ENCODE measurements at regions not wholly inside any gene's neighbourhood (a gene's known extent, or its start where the extent isn't known, plus 50 kb on each side); places are given as distances from the start of the nearest gene placed in this dataset.

- no peak for TF ChIP-seq MXI1 (conservative IDR thresholded peaks at IDR 0.05; ENCODE audit: poor library complexity, severe bottlenecking)
- TF ChIP-seq CTCF (IDR thresholded peaks at IDR 0.05; ENCODE audit: poor library complexity, severe bottlenecking): no peak
- no peak for TF ChIP-seq RAD21 (conservative IDR thresholded peaks at IDR 0.05)
- TF ChIP-seq TAF1 (IDR thresholded peaks at IDR 0.05; ENCODE audit: low read depth): no peak
- TF ChIP-seq POLR2AphosphoS5 (IDR thresholded peaks at IDR 0.05): no peak
- no peak for TF ChIP-seq EP300 (conservative IDR thresholded peaks at IDR 0.05; ENCODE audit: poor library complexity, severe bottlenecking)
- H3K27me3 ChIP-seq (ENCODE audit: insufficient read depth, low read depth, low read length): no peaks in the 10 kb centered on the region
- H3K9ac ChIP-seq (ENCODE audit: low read length): no peak overlapping the region
- no peaks in the 10 kb centered on the region for H4K20me1 ChIP-seq (ENCODE audit: insufficient read depth)
- H2AFZ ChIP-seq (ENCODE audit: low read depth, low read length): no peak overlapping the region
- peaks cover 1% of the 10 kb centered on the region for H3K9me3 ChIP-seq (ENCODE audit: low read length)
- H3K36me3 ChIP-seq (ENCODE audit: insufficient read depth, low read length): no peaks in the 10 kb centered on the region
- H3F3A ChIP-seq (ENCODE audit: insufficient read depth, low read length, poor library complexity, severe bottlenecking): no peaks in the 10 kb centered on the region
- no peak overlapping the region for H3K27ac ChIP-seq (ENCODE audit: low read length)
- no peak overlapping the region for H3K4me3 ChIP-seq (ENCODE audit: low read length)
- H3K79me2 ChIP-seq (replicated peaks; ENCODE audit: insufficient read depth, low read length): no peaks in the 10 kb centered on the region
- H3K9me2 ChIP-seq (ENCODE audit: insufficient read depth, low read length): no peaks in the 10 kb centered on the region
- H3K4me2 ChIP-seq (ENCODE audit: low read length): no peak overlapping the region
Observed at GRCh38 chr1:221509575-221510355, 232.1 kb downstream of the DUSP10 start.

GRCh38 chr1:221510793-221511503, 230.9 kb downstream of the DUSP10 start:
- TF ChIP-seq EP300 (conservative IDR thresholded peaks at IDR 0.05; ENCODE audit: poor library complexity, severe bottlenecking) (no peak), TAF1 (IDR thresholded peaks at IDR 0.05; ENCODE audit: low read depth) (no peak), REST (IDR thresholded peaks at IDR 0.05; ENCODE audit: borderline replicate concordance) (no peak), MXI1 (conservative IDR thresholded peaks at IDR 0.05; ENCODE audit: poor library complexity, severe bottlenecking) (no peak), EZH2 (IDR thresholded peaks at IDR 0.05; ENCODE audit: borderline replicate concordance, insufficient read depth, low read length, poor library complexity, severe bottlenecking) (no peak), RAD21 (conservative IDR thresholded peaks at IDR 0.05) (no peak), SMC3 (conservative IDR thresholded peaks at IDR 0.05; ENCODE audit: poor library complexity) (no peak), POLR2AphosphoS5 (IDR thresholded peaks at IDR 0.05) (no peak), CTCF (IDR thresholded peaks at IDR 0.05; ENCODE audit: poor library complexity, severe bottlenecking) (no peak)

More at GRCh38 chr1:221510793-221511503, 230.9 kb downstream of the DUSP10 start:
- Histone ChIP-seq H3K79me2 (replicated peaks; ENCODE audit: insufficient read depth, low read length) (no peaks in the 10 kb centered on the region), H3K9ac (ENCODE audit: low read length) (no peak overlapping the region), H3K27me3 (ENCODE audit: insufficient read depth, low read depth, low read length) (no peaks in the 10 kb centered on the region), H3K9me2 (ENCODE audit: insufficient read depth, low read length) (no peaks in the 10 kb centered on the region), H3K9me3 (ENCODE audit: low read length) (no peaks in the 10 kb centered on the region), H3K27ac (ENCODE audit: low read length) (no peak overlapping the region), H3K4me2 (ENCODE audit: low read length) (no peak overlapping the region), H3F3A (ENCODE audit: insufficient read depth, low read length, poor library complexity, severe bottlenecking) (no peaks in the 10 kb centered on the region), H3K4me3 (ENCODE audit: low read length) (no peak overlapping the region), H2AFZ (ENCODE audit: low read depth, low read length) (no peak overlapping the region), H4K20me1 (ENCODE audit: insufficient read depth) (no peaks in the 10 kb centered on the region), H3K36me3 (ENCODE audit: insufficient read depth, low read length) (no peaks in the 10 kb centered on the region)
